Renal cortical epithelial cell (primary cell): ENCODE measurements at regions not wholly inside any gene's neighbourhood (a gene's known extent, or its start where the extent isn't known, plus 50 kb on each side); places are given as distances from the start of the nearest gene placed in this dataset.
"Not testable (repeated sequence)": the region's sequence is repeated elsewhere in the genome, so short reads cannot be mapped to it uniquely, and the experiment has no call there.

ENCODE experiments used
- DNase-seq: peaks from one replicate; pipeline ENCODE4 v3.0.0-alpha.2; 2011; ENCODE audit warnings: low read depth

- DNase-seq, result no peak
Observed at GRCh38 chr7:155228894-155229293, 68.8 kb upstream of the INSIG1 start.

- DNase-seq, result peak; percentile 5
Observed at GRCh38 chr7:155229548-155230168, 68.0 kb upstream of the INSIG1 start.

DNA sequence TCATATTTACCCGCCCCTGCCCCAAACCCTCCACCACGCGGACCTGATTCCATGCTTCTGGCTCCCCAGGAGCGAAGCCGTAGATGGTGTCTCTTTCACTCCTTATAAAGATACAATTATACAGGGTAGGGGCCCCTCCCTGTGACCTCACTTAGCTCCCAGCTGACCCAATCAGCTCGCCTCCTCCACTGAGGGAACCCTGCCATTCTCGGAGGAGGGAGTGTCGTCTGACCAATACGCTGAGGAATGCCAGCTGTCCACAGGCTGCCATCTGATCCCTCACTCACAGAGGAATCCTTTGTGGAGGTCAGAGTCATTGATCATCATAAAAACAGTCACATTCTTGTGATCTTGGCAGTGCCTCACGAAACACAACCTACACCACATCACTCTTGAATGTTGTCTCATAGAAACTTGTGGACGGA is 67.5 kb upstream of the INSIG1 start:
- DNase-seq, result peak; percentile 99

DNA sequence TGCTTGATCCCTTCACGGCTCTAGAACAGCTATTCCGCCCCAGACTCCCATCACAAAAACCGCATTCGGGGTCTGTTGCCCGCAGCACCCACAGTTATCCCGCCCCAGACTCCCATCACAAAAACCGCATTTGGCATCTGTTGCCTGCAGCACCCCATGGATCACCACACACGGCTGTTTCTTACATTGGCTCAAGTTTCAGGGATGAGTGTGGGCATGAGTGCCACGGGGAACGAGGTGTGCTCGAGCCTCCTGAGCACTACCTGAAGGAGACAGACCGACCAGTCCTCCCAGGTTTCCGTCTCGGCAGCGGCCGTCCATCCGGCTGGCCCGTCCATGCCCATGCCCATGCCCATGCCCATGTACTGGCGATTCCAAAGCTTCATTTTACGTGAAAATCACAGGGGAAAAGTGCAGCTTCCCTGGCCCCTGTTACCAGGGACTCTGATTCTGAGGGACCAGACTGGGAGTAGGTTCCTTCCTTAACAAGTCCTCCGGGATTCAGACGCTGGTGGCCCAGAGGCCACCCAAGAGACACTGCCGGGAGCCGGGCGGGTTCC is 66.4 kb upstream of the INSIG1 start:
- no peak for DNase-seq

GRCh38 chr7:155231941-155232340 is 65.7 kb upstream of the INSIG1 start:
- no peak for DNase-seq

DNA sequence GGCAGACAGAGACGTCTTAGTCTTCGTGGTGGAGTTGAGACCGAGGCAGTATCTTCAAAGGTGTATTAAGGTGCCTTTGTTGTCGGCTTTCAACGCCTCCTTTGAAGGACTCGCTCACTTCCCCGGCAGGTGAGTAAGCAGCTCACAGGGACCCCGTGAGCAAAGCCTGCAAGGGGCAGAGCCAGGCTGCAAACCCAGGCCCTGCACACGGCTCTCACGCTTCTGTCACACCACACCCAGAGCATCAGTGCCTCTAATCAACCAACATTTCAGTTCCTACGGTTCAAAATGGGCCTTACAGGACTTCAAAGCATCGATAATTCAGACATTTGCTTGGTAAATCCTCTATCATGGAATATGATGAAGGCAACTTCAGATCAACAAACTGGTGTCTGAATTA is 64.8 kb upstream of the INSIG1 start:
- DNase-seq, result no peak

DNA sequence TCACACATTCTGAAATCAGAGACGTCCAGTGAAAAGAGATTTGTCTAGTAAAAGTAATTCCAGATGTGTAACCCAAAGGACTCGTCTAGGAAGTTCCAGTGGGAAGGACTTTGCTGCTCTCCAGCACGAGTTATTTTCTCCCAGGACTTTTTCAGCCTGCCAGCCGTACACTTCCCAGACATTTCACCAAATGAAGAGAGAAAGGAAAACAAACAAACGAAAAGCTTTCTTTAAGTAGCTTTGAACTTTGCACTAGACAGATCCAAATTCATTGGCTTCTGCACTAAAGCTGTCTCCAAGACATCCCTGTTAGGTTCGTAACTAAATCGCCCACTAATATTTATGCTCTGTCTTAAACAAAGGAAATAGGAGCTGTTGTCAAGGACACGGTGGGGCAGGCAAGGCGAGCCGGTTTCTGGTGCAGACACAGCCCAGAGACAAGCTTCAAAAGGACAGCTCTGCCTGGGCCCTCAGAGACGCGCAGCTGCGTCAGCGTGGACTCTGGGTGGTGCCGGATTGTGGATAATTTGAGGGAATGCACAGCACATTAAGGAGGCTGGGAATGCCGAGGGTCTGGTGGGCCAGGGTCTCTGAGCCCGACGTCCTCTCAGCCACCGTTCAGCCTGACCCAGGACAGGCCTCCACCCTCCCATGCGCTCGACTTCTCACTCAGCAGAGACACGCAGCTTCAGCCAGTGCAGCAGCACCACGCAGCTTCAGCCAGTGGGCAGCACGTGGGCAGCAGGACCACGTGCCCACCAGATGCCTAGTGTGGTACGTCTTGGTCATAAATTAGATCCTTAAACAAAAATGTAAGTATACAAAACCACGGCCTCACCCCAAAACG is 64.1 kb upstream of the INSIG1 start:
- DNase-seq, result peak; percentile 20

DNA sequence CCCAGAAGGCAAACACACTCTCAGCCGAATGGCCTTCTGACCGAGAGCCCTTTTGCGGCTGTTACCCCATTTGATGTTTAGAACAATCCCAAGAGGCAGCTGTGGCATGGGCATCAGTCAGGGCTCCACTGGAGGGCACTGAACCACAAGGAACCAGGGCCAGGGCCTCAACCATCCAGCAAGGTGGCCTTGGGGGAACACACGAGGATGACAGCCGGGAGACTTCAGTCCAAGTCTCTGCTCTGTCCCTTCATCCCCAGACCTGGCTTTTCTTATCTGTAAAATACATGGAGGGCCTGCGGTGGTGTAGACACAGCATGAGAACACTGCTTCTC is 63.6 kb upstream of the INSIG1 start:
- peak; percentile 19 for DNase-seq

DNA sequence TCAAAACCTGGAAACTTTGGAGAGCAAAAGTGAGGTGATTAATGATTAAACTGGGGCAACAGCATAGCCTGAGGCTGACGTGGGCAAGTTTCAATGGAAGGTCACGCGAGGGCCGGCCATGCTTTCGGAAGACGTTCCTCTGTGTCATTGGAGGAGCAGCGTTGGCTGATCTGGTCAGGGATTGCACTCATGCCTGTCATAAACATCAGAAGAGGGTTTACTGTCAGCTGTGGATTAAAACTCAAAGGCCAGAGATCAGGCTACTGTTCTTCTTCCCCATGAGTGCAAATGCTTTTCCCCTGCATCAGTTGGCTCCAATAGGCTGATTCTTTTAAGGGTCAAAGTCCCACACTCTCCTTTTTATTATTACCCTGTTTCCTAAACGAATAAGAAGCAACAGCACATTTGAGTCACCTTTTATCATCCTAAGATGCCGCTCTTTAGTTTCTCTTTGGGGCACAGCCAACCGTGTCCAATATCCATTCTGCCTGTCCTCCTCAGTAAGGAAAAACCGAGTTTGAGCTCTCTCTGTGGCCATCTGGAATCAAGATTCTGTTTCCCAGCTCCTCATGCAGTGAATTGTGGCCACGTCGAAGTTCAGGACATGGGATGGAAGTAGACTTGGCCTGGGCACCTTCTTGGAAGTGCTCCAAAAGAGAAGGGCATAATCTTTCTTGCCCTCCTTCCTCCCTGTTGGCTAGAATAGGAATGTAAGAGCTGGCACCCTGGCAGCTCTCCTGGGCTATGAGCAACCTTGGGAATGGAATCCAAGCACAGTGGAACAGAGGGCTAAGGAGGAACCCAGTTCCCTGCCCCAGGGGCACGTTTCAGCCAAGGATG is 62.5 kb upstream of the INSIG1 start:
- peak; percentile 92 for DNase-seq

- DNase-seq, result no peak
Observed at GRCh38 chr7:155236386-155236785, 61.3 kb upstream of the INSIG1 start.

GRCh38 chr7:155237297-155237696 is 60.4 kb upstream of the INSIG1 start:
- no peak for DNase-seq

DNA sequence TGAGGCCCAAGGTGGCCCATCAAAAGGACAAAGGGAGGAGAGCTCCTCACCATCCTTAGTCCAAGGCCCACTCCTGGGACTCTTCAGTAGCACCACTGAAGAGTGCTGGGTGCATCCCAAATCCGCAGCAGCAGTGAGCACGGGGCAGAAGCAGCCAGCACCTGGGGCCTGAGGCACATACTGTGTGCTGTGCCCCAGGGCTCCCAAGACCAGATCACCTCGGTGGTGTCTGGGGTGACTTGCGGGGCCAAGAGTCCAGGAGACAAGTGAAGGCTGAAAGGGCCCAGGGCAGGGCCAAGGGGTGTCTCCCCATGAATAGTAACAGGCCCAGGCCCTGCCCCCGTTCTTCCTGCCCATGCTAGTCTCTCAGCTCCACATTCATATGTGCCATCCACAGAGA is 59.9 kb upstream of the INSIG1 start:
- DNase-seq, result no peak

DNA sequence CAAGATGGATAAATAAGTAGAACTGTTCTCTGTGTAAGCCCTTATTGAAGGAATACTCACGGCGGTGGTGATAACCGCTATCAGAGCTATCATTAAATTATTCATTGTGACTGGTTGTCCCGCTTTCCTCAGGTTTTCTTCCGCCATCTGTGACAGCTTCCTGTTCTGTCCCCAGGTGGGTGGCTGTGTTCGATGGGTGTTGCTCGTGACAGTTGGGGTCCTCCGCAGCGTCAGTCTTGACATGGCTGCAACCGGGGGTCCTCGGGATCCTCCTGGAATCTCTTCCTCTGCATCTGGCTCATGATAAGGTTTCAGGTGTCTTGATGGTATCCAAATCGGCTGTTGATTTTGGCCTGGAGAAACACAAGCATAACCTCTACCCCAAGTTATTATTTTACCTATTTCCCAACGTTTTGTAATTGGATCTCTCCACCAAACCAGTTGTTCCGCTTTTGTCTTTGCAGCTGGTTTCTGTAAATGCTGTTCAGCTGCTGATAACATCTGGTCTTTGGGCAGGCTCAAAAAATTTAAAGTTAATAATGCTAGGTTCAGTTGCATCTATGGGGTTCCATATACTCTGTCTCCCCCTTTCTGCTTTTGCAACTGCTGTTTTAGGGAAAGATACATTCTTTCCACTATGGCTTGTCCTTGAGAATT is 58.1 kb upstream of the INSIG1 start:
- not testable (repeated sequence) for DNase-seq

GRCh38 chr7:155244675-155245074 is 53.0 kb upstream of the INSIG1 start:
- no peak for DNase-seq

- no peak for DNase-seq
Observed at GRCh38 chr7:155247479-155248365, 50.0 kb upstream of the INSIG1 start.
